ENCODE measurements at regions not wholly inside any gene's neighbourhood (a gene's known extent, or its start where the extent isn't known, plus 50 kb on each side); places are given as distances from the start of the nearest gene placed in this dataset. TPM values are rescaled to one million over a fixed set of nuclear protein-coding genes. Genes with fewer than 3 reads are reported as not detected.

- Histone ChIP-seq H3K4me3 (ENCODE audit: low read depth, low read length) (no peak overlapping the region), H3K27me3 (ENCODE audit: control insufficient read depth, insufficient read depth, low read length) (no peaks in the 10 kb centered on the region), H3K9me3 (ENCODE audit: control insufficient read depth, insufficient read depth, low read length) (no peaks in the 10 kb centered on the region), H3K4me1 (ENCODE audit: control insufficient read depth, insufficient read depth, low read length) (no peaks in the 10 kb centered on the region), H3K27ac (ENCODE audit: low read depth, low read length) (no peak overlapping the region), H3K36me3 (ENCODE audit: control insufficient read depth, insufficient read depth, low read length) (no peaks in the 10 kb centered on the region)
- WGBS (ENCODE audit: insufficient coverage): 90% methylated on average over 2 of the region's 4 CpGs
- no peak for DNase-seq (ENCODE audit: low read depth in 4 of 6, low spot score in 6 of 6)
These were observed 55.7 kb upstream of the ZNF507 start for GRCh38 chr19:32289566-32290210.

DNA sequence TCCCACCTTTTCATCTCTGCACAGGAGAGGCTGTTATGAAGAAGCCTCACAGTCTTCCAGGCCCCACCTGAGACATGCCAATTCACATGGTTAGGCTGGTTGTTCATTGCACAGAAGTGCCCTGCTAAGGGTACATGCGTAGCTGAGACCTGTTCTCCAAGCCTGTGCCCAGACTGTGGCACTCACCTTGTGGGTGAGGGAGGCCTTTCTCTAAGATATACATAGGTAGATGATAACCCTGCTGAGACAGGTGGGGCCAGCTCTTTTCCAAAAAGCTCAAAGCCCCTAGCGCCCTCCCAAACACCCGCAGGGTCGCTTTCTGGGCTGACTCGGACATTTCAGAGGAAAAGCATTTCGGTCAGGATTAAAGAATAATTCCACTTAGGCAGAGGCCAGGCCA lies 53.5 kb upstream of the ZNF507 start:
- Histone ChIP-seq H3K27me3 (ENCODE audit: control insufficient read depth, insufficient read depth, low read length) (no peaks in the 10 kb centered on the region), H3K4me3 (ENCODE audit: low read depth, low read length) (no peak overlapping the region), H3K4me1 (ENCODE audit: control insufficient read depth, insufficient read depth, low read length) (no peaks in the 10 kb centered on the region), H3K27ac (ENCODE audit: low read depth, low read length) (no peak overlapping the region), H3K9me3 (ENCODE audit: control insufficient read depth, insufficient read depth, low read length) (no peaks in the 10 kb centered on the region), H3K36me3 (ENCODE audit: control insufficient read depth, insufficient read depth, low read length) (no peaks in the 10 kb centered on the region)
- no peak for DNase-seq (ENCODE audit: low read depth in 4 of 6, low spot score in 6 of 6)
- 90% methylated on average over 6 of the region's 6 CpGs for WGBS (ENCODE audit: insufficient coverage)

GRCh38 chr19:32294871-32295438 lies 50.5 kb upstream of the ZNF507 start:
- no peak overlapping the region for H3K27ac ChIP-seq (ENCODE audit: low read depth, low read length)
- no peaks in the 10 kb centered on the region for H3K9me3 ChIP-seq (ENCODE audit: control insufficient read depth, insufficient read depth, low read length)
- H3K4me1 ChIP-seq (ENCODE audit: control insufficient read depth, insufficient read depth, low read length): no peaks in the 10 kb centered on the region
- H3K36me3 ChIP-seq (ENCODE audit: control insufficient read depth, insufficient read depth, low read length): no peaks in the 10 kb centered on the region
- no peak for DNase-seq (ENCODE audit: low read depth in 4 of 6, low spot score in 6 of 6)
- 80% methylated on average over 1 of the region's 6 CpGs for WGBS (ENCODE audit: insufficient coverage)
- H3K4me3 ChIP-seq (ENCODE audit: low read depth, low read length): no peak overlapping the region
- H3K27me3 ChIP-seq (ENCODE audit: control insufficient read depth, insufficient read depth, low read length): no peaks in the 10 kb centered on the region

Small RNA genes in the stretch of these regions (small RNA-seq; reads per million reads assigned to genes)
- gene AC011456.1 (ENCODE audit: low replicate concordance) (not detected), gene RNA5SP471 (ENCODE audit: low replicate concordance) (not detected), gene RNA5SP472 (ENCODE audit: low replicate concordance) (not detected), gene RNU6-967P (ENCODE audit: low replicate concordance) (not detected)

Measured in spinal cord (tissue), 10 donors.